ENCODE measurements at regions not wholly inside any gene's neighbourhood (a gene's known extent, or its start where the extent isn't known, plus 50 kb on each side); places are given as distances from the start of the nearest gene placed in this dataset.

DNA sequence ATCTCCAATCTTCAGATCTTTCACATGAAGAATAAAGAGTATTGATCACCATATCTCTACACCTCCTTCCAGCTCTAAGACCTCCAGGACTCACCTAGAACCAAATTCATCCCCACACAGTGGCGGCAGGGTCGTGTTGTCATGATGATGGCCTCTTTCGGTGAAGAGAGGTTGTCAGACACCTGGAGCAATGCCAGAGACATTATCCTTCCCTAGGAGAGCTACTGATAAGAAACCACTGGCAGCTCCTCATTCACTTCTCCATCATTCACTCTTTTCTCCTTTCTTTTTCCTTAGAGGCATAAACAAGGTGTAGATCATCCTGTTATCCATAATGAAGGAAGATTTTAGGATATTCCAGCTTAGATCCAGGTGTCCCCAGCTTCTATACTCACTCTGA lies 197.9 kb upstream of the TNP1 start:
- Histone ChIP-seq H3K9ac (ENCODE audit: insufficient read depth in 1 of 2, low read length in 2 of 2) (no peak overlapping the region), H3K36me3 (ENCODE audit: control insufficient read depth in 4 of 4, insufficient read depth in 4 of 4, low read length in 4 of 4) (no peaks in the 10 kb centered on the region), H3K27me3 (ENCODE audit: control insufficient read depth in 3 of 3, insufficient read depth in 3 of 3, low read length in 2 of 3) (no peaks in the 10 kb centered on the region), H3K4me3 (no peak overlapping the region), H3K9me3 (ENCODE audit: control insufficient read depth in 4 of 4, insufficient read depth in 3 of 4, low read length in 3 of 4) (peaks cover 0 to 1% (median 0%) of the 10 kb centered on the region in 4 donors), H3K4me1 (ENCODE audit: control insufficient read depth in 5 of 5, insufficient read depth in 5 of 5, low read length in 5 of 5) (peaks cover 0 to 13% (median 0%) of the 10 kb centered on the region in 5 donors), H3K27ac (ENCODE audit: low read depth in 1 of 2, low read length in 1 of 2) (no peak overlapping the region)
- TF ChIP-seq, protein P1, sequence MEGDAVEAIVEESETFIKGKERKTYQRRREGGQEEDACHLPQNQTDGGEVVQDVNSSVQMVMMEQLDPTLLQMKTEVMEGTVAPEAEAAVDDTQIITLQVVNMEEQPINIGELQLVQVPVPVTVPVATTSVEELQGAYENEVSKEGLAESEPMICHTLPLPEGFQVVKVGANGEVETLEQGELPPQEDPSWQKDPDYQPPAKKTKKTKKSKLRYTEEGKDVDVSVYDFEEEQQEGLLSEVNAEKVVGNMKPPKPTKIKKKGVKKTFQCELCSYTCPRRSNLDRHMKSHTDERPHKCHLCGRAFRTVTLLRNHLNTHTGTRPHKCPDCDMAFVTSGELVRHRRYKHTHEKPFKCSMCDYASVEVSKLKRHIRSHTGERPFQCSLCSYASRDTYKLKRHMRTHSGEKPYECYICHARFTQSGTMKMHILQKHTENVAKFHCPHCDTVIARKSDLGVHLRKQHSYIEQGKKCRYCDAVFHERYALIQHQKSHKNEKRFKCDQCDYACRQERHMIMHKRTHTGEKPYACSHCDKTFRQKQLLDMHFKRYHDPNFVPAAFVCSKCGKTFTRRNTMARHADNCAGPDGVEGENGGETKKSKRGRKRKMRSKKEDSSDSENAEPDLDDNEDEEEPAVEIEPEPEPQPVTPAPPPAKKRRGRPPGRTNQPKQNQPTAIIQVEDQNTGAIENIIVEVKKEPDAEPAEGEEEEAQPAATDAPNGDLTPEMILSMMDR (IDR thresholded peaks at IDR 0.05; ENCODE audit: control extremely low read depth, extremely low read depth): no peak
- 87% methylated on average over 3 of the region's 3 CpGs for WGBS, 2 donors
- ATAC-seq (ENCODE audit: insufficient read depth, low FRiP score) (no peak), DNase-seq (no peak)

DNA sequence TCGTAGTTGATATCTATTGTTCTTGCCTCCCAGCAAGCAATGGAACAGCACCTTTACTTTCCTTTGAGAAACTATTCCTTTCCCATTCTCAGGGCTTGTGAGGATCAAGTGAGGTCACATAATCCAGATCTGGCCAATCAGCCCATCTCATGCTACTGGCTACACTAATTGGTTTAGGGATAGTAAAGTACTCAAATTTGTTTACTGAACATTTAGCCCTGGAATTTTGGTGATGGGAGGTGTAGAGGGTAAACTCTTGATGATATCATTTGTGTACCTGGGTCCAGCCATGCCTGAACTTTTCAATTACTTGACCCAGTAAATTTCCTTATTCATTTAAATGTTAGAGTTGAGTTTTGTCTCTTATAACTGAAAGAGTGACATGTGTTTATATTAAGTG lies 195.8 kb upstream of the TNP1 start:
- ATAC-seq (ENCODE audit: insufficient read depth, low FRiP score) (no peak), DNase-seq (no peak)
- Histone ChIP-seq H3K9ac (ENCODE audit: insufficient read depth in 1 of 2, low read length in 2 of 2) (no peak overlapping the region), H3K27me3 (ENCODE audit: control insufficient read depth in 3 of 3, insufficient read depth in 3 of 3, low read length in 2 of 3) (no peaks in the 10 kb centered on the region), H3K36me3 (ENCODE audit: control insufficient read depth in 4 of 4, insufficient read depth in 4 of 4, low read length in 4 of 4) (no peaks in the 10 kb centered on the region), H3K9me3 (ENCODE audit: control insufficient read depth in 4 of 4, insufficient read depth in 3 of 4, low read length in 3 of 4) (peaks cover 0 to 1% (median 0%) of the 10 kb centered on the region in 4 donors), H3K4me1 (ENCODE audit: control insufficient read depth in 5 of 5, insufficient read depth in 5 of 5, low read length in 5 of 5) (peaks cover 0 to 13% (median 0%) of the 10 kb centered on the region in 5 donors), H3K4me3 (no peak overlapping the region), H3K27ac (ENCODE audit: low read depth in 1 of 2, low read length in 1 of 2) (no peak overlapping the region)
- WGBS, 2 donors: 85 to 87% methylated on average over 1 of the region's 1 CpG
- TF ChIP-seq, protein P1 (IDR thresholded peaks at IDR 0.05; ENCODE audit: control extremely low read depth, extremely low read depth): no peak

DNA sequence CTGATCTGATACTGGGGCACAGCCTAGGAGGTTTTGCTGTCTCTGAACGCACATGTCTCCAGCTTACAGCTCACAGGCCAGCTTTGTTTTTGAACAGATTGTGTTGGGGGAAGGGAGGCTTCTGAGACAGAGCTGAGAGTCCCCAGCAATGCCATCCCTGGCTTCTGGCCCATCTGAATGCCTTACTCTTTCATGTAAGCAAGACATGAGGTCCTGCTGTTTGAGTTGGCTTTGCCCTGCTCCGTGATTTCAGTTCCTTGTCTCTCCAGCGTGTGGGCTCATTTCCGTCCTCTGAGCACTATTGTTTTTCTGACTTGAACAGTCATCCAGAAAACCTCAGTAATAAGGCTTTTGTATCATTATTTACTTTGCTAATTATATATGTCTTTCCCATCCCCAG lies 194.9 kb upstream of the TNP1 start:
- DNase-seq (peak in 2 of 3 donors; percentile 22 to 30), ATAC-seq (ENCODE audit: insufficient read depth, low FRiP score) (no peak)
- Histone ChIP-seq H3K36me3 (ENCODE audit: control insufficient read depth in 4 of 4, insufficient read depth in 4 of 4, low read length in 4 of 4) (no peaks in the 10 kb centered on the region), H3K4me1 (ENCODE audit: control insufficient read depth in 5 of 5, insufficient read depth in 5 of 5, low read length in 5 of 5) (peaks cover 0 to 13% (median 1%) of the 10 kb centered on the region in 5 donors), H3K9me3 (ENCODE audit: control insufficient read depth in 4 of 4, insufficient read depth in 3 of 4, low read length in 3 of 4) (peaks cover 0 to 1% (median 0%) of the 10 kb centered on the region in 4 donors), H3K4me3 (no peak overlapping the region), H3K27ac (ENCODE audit: low read depth in 1 of 2, low read length in 1 of 2) (no peak overlapping the region), H3K27me3 (ENCODE audit: control insufficient read depth in 3 of 3, insufficient read depth in 3 of 3, low read length in 2 of 3) (no peaks in the 10 kb centered on the region), H3K9ac (ENCODE audit: insufficient read depth in 1 of 2, low read length in 2 of 2) (no peak overlapping the region)
- TF ChIP-seq, protein P1 (IDR thresholded peaks at IDR 0.05; ENCODE audit: control extremely low read depth, extremely low read depth): no peak
- WGBS, 2 donors: 77 to 88% methylated on average over 4 of the region's 4 CpGs
